IMR-90 (cell line): ENCODE measurements at regions not wholly inside any gene's neighbourhood (a gene's known extent, or its start where the extent isn't known, plus 50 kb on each side); places are given as distances from the start of the nearest gene placed in this dataset.

Experiments used
- ATAC-seq: fragments of 200-7000 bp; cut with Tn5 transposase; 2 replicates; pipeline ENCODE4 v1.9.1; 2020; ENCODE audit warnings: low read depth, mild to moderate bottlenecking, moderate library complexity
- BruUV-seq: library from RNA; stranded (reverse); fragments of 400-500 nt; replicated peaks from 2 replicates; lab custom pipeline; 2021; lab: Mats Ljungman, UMichigan
- CTCF ChIA-PET: fragments of 300-600 bp; formaldehyde crosslinking; extraction: SDS; loops from one replicate; lab custom pipeline; 2021; ENCODE audit warnings: antibody characterized with exemption; lab: Yijun Ruan, JAX
- POLR2A ChIA-PET: fragments of 300-600 bp; sonication (Branson Sonifier 250); formaldehyde crosslinking; loops from one replicate; lab custom pipeline; 2022; ENCODE audit warnings: antibody characterized with exemption; ENCODE audit not compliant: unreplicated experiment; lab: Charles Lee
- DNase-seq: peaks from one replicate; pipeline ENCODE4 v3.0.0; 2013
- H2AFZ ChIP-seq: replicated peaks from 2 replicates; pipeline ENCODE3; 2013; ENCODE audit warnings: low read length, mild to moderate bottlenecking; ENCODE audit not compliant: poor library complexity
- H2AK5ac ChIP-seq: 2 replicates; pipeline ENCODE4 v1.6.1; 2013; ENCODE audit warnings: low read depth, low read length, inconsistent platforms
- H2AK9ac ChIP-seq: replicated peaks from 2 replicates; pipeline ENCODE3; 2013; ENCODE audit warnings: mild to moderate bottlenecking, low read depth, low read length, moderate library complexity; ENCODE audit not compliant: poor library complexity
- H2BK120ac ChIP-seq: 2 replicates; pipeline ENCODE4 v1.6.1; 2013; ENCODE audit warnings: low read depth, low read length, inconsistent platforms
- H2BK15ac ChIP-seq: 3 replicates; pipeline ENCODE4 v1.6.1; 2013; ENCODE audit warnings: low read depth, low read length, inconsistent platforms
- H2BK20ac ChIP-seq: 2 replicates; pipeline ENCODE4 v1.6.1; 2013; ENCODE audit warnings: low read depth, mild to moderate bottlenecking, inconsistent platforms, low read length, moderate library complexity
- H2BK5ac ChIP-seq: 2 replicates; pipeline ENCODE4 v1.6.1; 2013; ENCODE audit warnings: mild to moderate bottlenecking, low read depth, low read length, inconsistent platforms; ENCODE audit not compliant: poor library complexity, severe bottlenecking
- H3K14ac ChIP-seq: replicated peaks from 2 replicates; pipeline ENCODE4 v1.6.1; 2013; ENCODE audit warnings: low read depth, low read length, inconsistent platforms
- H3K18ac ChIP-seq: 2 replicates; pipeline ENCODE4 v1.6.1; 2013; ENCODE audit warnings: low read depth, low read length, control low read depth
- H3K23ac ChIP-seq: 2 replicates; pipeline ENCODE4 v1.6.1; 2013; ENCODE audit warnings: low read depth, low read length, inconsistent platforms
- H3K27ac ChIP-seq: 2 replicates; pipeline ENCODE4 v1.5.1; 2013; ENCODE audit warnings: mild to moderate bottlenecking, control low read depth, low read length; ENCODE audit not compliant: insufficient read depth
- H3K27me3 ChIP-seq: 2 replicates; pipeline ENCODE4 v1.6.1; 2013; ENCODE audit warnings: low read length; ENCODE audit not compliant: control insufficient read depth, insufficient read depth
- H3K36me3 ChIP-seq: 2 replicates; pipeline ENCODE4 v1.6.1; 2013; ENCODE audit warnings: low read length, mixed read lengths; ENCODE audit not compliant: control insufficient read depth, insufficient read depth
- H3K4ac ChIP-seq: 2 replicates; pipeline ENCODE4 v1.6.1; 2013; ENCODE audit warnings: low read depth, low read length, inconsistent platforms
- H3K4me1 ChIP-seq: 2 replicates; pipeline ENCODE4 v1.6.1; 2013; ENCODE audit warnings: low read length, mixed read lengths; ENCODE audit not compliant: control insufficient read depth, insufficient read depth
- H3K4me2 ChIP-seq: 2 replicates; pipeline ENCODE4 v1.6.1; 2013; ENCODE audit warnings: low read depth, mild to moderate bottlenecking, control low read depth, low read length, moderate library complexity
- H3K4me3 ChIP-seq: 2 replicates; pipeline ENCODE4 v1.5.1; 2013; ENCODE audit warnings: low read depth, mild to moderate bottlenecking, control low read depth, low read length, moderate library complexity; ENCODE audit not compliant: insufficient read depth
- H3K56ac ChIP-seq: 2 replicates; pipeline ENCODE4 v1.6.1; 2013; ENCODE audit warnings: low read length, inconsistent platforms; ENCODE audit not compliant: insufficient read depth; ENCODE audit errors: extremely low read depth
- H3K79me1 ChIP-seq, 2 experiments: 2 replicates each; pipeline ENCODE4 v1.6.1; 2013; ENCODE audit warnings: low read length in 2 of 2, inconsistent platforms in 1 of 2, low read depth in 1 of 2
- H3K9ac ChIP-seq: 2 replicates; pipeline ENCODE4 v1.6.1; 2013; ENCODE audit warnings: low read depth, low read length, control low read depth
- H3K9me1 ChIP-seq: 2 replicates; pipeline ENCODE4 v1.6.1; 2013; ENCODE audit warnings: low read length, inconsistent platforms; ENCODE audit not compliant: insufficient read depth
- H3K9me3 ChIP-seq: 2 replicates; pipeline ENCODE4 v1.6.1; 2013; ENCODE audit warnings: low read length; ENCODE audit not compliant: control insufficient read depth, insufficient read depth
- H4K20me1 ChIP-seq: 2 replicates; pipeline ENCODE4 v1.6.1; 2013; ENCODE audit warnings: low read length, inconsistent platforms; ENCODE audit not compliant: insufficient read depth
- H4K5ac ChIP-seq: 2 replicates; pipeline ENCODE4 v1.6.1; 2013; ENCODE audit warnings: mild to moderate bottlenecking, low read depth, low read length, control low read depth
- H4K8ac ChIP-seq, 2 experiments: 2 replicates each; pipeline ENCODE4 v1.6.1; 2013; ENCODE audit warnings: low read depth in 2 of 2, low read length in 2 of 2, control low read depth in 1 of 2, inconsistent platforms in 1 of 2
- H4K91ac ChIP-seq: 2 replicates; pipeline ENCODE4 v1.6.1; 2013; ENCODE audit warnings: low read depth, low read length, inconsistent platforms; ENCODE audit not compliant: insufficient read depth
- CEBPB ChIP-seq: IDR thresholded peaks from 2 replicates; pipeline ENCODE4 v1.6.1; 2012; ENCODE audit warnings: low read depth, low read length, improper control_type of control experiment
- CHD1 ChIP-seq: IDR thresholded peaks from 2 replicates; pipeline ENCODE4 v1.6.1; 2012; ENCODE audit warnings: low read depth, low read length, improper control_type of control experiment
- ELK1 ChIP-seq: fragments of 150-350 bp; IDR thresholded peaks from 2 replicates; pipeline ENCODE4 v1.6.1; 2016; ENCODE audit warnings: low read depth, mild to moderate bottlenecking, low read length, moderate library complexity, borderline replicate concordance
- FOS ChIP-seq: fragments of 150-350 bp; IDR thresholded peaks from 2 replicates; pipeline ENCODE4 v1.6.1; 2016; ENCODE audit warnings: low read depth, low read length
- MAFK ChIP-seq: IDR thresholded peaks from 2 replicates; pipeline ENCODE4 v1.6.1; 2012; ENCODE audit warnings: low read depth, low read length, improper control_type of control experiment
- MAZ ChIP-seq: IDR thresholded peaks from 2 replicates; pipeline ENCODE4 v1.6.1; 2012; ENCODE audit warnings: low read depth, mild to moderate bottlenecking, low read length, improper control_type of control experiment, moderate library complexity, borderline replicate concordance
- MXI1 ChIP-seq: IDR thresholded peaks from 2 replicates; pipeline ENCODE4 v1.6.1; 2012; ENCODE audit warnings: low read depth, mild to moderate bottlenecking, low read length, moderate library complexity, borderline replicate concordance
- NFE2L2 ChIP-seq: fragments of 150-350 bp; IDR thresholded peaks from 2 replicates; pipeline ENCODE4 v1.6.1; 2016; ENCODE audit warnings: low read depth, mild to moderate bottlenecking, low read length
- RCOR1 ChIP-seq: IDR thresholded peaks from 2 replicates; pipeline ENCODE4 v1.6.1; 2012; ENCODE audit warnings: mild to moderate bottlenecking, low read length, improper control_type of control experiment; ENCODE audit not compliant: insufficient replicate concordance
- RFX5 ChIP-seq: IDR thresholded peaks from 2 replicates; pipeline ENCODE4 v1.8.0; 2012; ENCODE audit warnings: low read depth, mild to moderate bottlenecking, low read length, moderate library complexity
- whole genome bisulfite sequencing, 2 experiments: methylation state at CpG; one replicate each; pipeline versions ENCODE4 v1.1.5 to v1.1.7; 2013; ENCODE audit warnings: missing lambda C conversion rate in 2 of 2; ENCODE audit not compliant: insufficient read length in 1 of 2; ENCODE audit errors: extremely low coverage in 2 of 2; 5-methylcytosine and 5-hydroxymethylcytosine counted together
- dilution Hi-C: fragments of 300-500 bp; cut with HindIII; formaldehyde crosslinking; loops from one replicate; pipeline ENCODE4 v1.14.3; 2018; ENCODE audit warnings: low sequenced_read_pairs; ENCODE audit not compliant: unreplicated experiment
- in situ Hi-C: fragments of 300-500 bp; cut with MboI; formaldehyde crosslinking; loops from 3 replicates; pipeline ENCODE4 v1.14.3; 2019; ENCODE audit warnings: low sequenced_read_pairs, inconsistent platforms, mixed read lengths
- intact Hi-C: fragments of 100-400 bp; cut with micrococcal nuclease; formaldehyde crosslinking; loops from 2 replicates; pipeline ENCODE4 v1.10.0; 2022
- TF ChIP-seq, protein P1 (sequence below): conservative IDR thresholded peaks from 2 replicates; pipeline ENCODE4 v1.5.1; 2012; ENCODE audit warnings: mild to moderate bottlenecking, low read depth, low read length, improper control_type of control experiment
- TF ChIP-seq, protein P2 (sequence below): fragments of 150-350 bp; IDR thresholded peaks from 2 replicates; pipeline ENCODE4 v1.6.1; 2017; ENCODE audit warnings: mild to moderate bottlenecking, antibody characterized with exemption, low read length, low read depth

DNA sequence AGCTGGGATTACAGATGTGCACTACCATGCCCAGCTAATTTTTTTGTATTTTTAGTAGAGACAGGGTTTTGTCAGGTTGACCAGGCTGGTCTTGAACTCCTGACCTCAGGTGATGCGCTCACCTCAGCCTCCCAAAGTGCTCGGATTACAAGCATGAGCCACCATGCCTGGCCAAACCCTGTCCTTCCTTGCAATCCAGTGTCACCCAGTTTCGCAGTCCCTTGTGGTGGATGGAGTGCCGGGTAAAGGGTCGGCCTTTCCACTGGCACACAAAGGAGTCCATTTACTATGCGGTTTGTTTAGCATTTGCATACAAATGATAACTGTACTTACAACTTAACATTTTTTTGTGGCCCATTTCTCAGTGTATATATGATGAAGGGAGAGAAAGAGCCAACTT lies 99.3 kb upstream of the TIAM2 start:
- Histone ChIP-seq H2BK15ac (no peak overlapping the region), H2AK5ac (no peak overlapping the region), H2BK5ac (no peak overlapping the region), H3K4ac (no peak overlapping the region), H3K14ac (no peak overlapping the region), H3K4me3 (no peak overlapping the region), H2AFZ (no peak overlapping the region), H3K36me3 (no peaks in the 10 kb centered on the region; the same call in 1 of the 2 replicates), H4K20me1 (no peaks in the 10 kb centered on the region; the same call in 1 of the 2 replicates), H4K8ac (no peak overlapping the region), H2BK120ac (no peak overlapping the region), H3K4me2 (no peak overlapping the region), H3K4me1 (peaks cover 9% of the 10 kb centered on the region), H4K5ac (no peak overlapping the region), H2BK20ac (no peak overlapping the region), H3K27ac (no peak overlapping the region), H3K23ac (no peak overlapping the region), H3K9me1 (peaks cover 16% of the 10 kb centered on the region), H3K56ac (no peak overlapping the region), H3K27me3 (no peaks in the 10 kb centered on the region), H3K79me1 (peaks cover 15 to 52% of the 10 kb centered on the region in 2 experiments), H3K18ac (no peak overlapping the region), H3K9me3 (no peaks in the 10 kb centered on the region), H2AK9ac (no peak overlapping the region), H3K9ac (no peak overlapping the region), H4K91ac (no peak overlapping the region)
- ATAC-seq (no peak), DNase-seq (no peak)
- no TSS peak for BruUV-seq
- TF ChIP-seq MAZ = no peak
- TF ChIP-seq RFX5 = no peak
- TF ChIP-seq, protein P1, sequence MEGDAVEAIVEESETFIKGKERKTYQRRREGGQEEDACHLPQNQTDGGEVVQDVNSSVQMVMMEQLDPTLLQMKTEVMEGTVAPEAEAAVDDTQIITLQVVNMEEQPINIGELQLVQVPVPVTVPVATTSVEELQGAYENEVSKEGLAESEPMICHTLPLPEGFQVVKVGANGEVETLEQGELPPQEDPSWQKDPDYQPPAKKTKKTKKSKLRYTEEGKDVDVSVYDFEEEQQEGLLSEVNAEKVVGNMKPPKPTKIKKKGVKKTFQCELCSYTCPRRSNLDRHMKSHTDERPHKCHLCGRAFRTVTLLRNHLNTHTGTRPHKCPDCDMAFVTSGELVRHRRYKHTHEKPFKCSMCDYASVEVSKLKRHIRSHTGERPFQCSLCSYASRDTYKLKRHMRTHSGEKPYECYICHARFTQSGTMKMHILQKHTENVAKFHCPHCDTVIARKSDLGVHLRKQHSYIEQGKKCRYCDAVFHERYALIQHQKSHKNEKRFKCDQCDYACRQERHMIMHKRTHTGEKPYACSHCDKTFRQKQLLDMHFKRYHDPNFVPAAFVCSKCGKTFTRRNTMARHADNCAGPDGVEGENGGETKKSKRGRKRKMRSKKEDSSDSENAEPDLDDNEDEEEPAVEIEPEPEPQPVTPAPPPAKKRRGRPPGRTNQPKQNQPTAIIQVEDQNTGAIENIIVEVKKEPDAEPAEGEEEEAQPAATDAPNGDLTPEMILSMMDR = no peak
- TF ChIP-seq ELK1 = no peak
- TF ChIP-seq FOS = no peak
- TF ChIP-seq, protein P2, sequence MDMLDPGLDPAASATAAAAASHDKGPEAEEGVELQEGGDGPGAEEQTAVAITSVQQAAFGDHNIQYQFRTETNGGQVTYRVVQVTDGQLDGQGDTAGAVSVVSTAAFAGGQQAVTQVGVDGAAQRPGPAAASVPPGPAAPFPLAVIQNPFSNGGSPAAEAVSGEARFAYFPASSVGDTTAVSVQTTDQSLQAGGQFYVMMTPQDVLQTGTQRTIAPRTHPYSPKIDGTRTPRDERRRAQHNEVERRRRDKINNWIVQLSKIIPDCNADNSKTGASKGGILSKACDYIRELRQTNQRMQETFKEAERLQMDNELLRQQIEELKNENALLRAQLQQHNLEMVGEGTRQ = no peak
- TF ChIP-seq RCOR1 = no peak
- no peak for TF ChIP-seq MAFK
- TF ChIP-seq CEBPB = no peak
- TF ChIP-seq MXI1 = no peak
- TF ChIP-seq CHD1 = no peak
- no peak for TF ChIP-seq NFE2L2
- ChIA-PET POLR2A (no interaction called here), CTCF (interaction anchor here (0.7 kb wide), 1 partner anchor 25 kb away, joined by 3 read pairs; no protein-coding TSS in a partner anchor)
- WGBS, 2 experiments = 80% methylated on average over 1 of the region's 6 CpGs; no CpG with 5 or more reads in 1 of the 2 experiments
- in situ Hi-C loops (no loop called here), intact Hi-C loops (no loop called here), dilution Hi-C loops (no loop called here)
